ENCODE measurements at regions not wholly inside any gene's neighbourhood (a gene's known extent, or its start where the extent isn't known, plus 50 kb on each side); places are given as distances from the start of the nearest gene placed in this dataset.
A peak's percentile ranks its signal among the peaks of the same experiment; 100 is the strongest.

DNA sequence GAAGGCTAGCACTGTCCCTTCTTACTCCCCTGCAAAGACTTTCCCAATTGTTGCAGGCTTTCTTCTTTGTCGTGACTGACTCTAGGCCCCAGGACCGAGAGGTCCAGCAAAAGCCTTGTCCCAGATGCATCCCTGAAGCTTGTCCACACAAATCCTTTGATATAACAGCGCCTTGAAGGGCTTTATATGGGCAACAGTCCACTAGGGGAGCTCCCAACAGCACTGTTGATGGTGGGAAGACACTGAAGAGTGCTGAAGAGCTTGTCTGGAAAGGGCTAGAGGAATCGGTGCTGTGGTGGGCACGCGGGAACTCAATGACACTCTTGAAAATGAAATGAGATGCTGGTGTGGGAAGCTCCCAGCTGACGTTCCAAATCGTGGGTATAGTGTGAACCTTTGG, 316.1 kb upstream of the CDH4 start:
- TF ChIP-seq, protein P1, sequence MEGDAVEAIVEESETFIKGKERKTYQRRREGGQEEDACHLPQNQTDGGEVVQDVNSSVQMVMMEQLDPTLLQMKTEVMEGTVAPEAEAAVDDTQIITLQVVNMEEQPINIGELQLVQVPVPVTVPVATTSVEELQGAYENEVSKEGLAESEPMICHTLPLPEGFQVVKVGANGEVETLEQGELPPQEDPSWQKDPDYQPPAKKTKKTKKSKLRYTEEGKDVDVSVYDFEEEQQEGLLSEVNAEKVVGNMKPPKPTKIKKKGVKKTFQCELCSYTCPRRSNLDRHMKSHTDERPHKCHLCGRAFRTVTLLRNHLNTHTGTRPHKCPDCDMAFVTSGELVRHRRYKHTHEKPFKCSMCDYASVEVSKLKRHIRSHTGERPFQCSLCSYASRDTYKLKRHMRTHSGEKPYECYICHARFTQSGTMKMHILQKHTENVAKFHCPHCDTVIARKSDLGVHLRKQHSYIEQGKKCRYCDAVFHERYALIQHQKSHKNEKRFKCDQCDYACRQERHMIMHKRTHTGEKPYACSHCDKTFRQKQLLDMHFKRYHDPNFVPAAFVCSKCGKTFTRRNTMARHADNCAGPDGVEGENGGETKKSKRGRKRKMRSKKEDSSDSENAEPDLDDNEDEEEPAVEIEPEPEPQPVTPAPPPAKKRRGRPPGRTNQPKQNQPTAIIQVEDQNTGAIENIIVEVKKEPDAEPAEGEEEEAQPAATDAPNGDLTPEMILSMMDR (IDR thresholded peaks at IDR 0.05) = peak; percentile 34
- no peak for TF ChIP-seq EZH2 (IDR thresholded peaks at IDR 0.05)
- no peak for TF ChIP-seq EZH2phosphoT487 (IDR thresholded peaks at IDR 0.05)
